PFSK-1 (cell line): ENCODE measurements at regions not wholly inside any gene's neighbourhood (a gene's known extent, or its start where the extent isn't known, plus 50 kb on each side); places are given as distances from the start of the nearest gene placed in this dataset.

Experiments
- FOXP2 ChIP-seq: optimal IDR thresholded peaks from 2 replicates; pipeline ENCODE3; 2011; ENCODE audit warnings: borderline replicate concordance, control low read depth, inconsistent platforms; ENCODE audit not compliant: insufficient read depth; ENCODE audit errors: extremely low read length, extremely low read depth
- POLR2AphosphoS5 ChIP-seq: IDR thresholded peaks from 2 replicates; pipeline ENCODE4 v1.6.1; 2012; ENCODE audit warnings: low read depth, mild to moderate bottlenecking, control low read depth, low read length, moderate library complexity
- SIN3A ChIP-seq: IDR thresholded peaks from 2 replicates; pipeline ENCODE4 v1.6.1; 2012; ENCODE audit warnings: mild to moderate bottlenecking, low read length, moderate library complexity, borderline replicate concordance; ENCODE audit not compliant: insufficient read depth
- TAF1 ChIP-seq: IDR thresholded peaks from 2 replicates; pipeline ENCODE4 v1.6.1; 2012; ENCODE audit warnings: low read length, control low read depth, borderline replicate concordance; ENCODE audit not compliant: insufficient read depth
- TF ChIP-seq, protein P1 (sequence below), 2 experiments: IDR thresholded peaks; 2 replicates each; pipeline versions ENCODE4 v1.6.1 to v1.8.0; 2011 to 2012; ENCODE audit warnings: low read depth in 2 of 2, low read length in 2 of 2, control low read depth in 1 of 2, inconsistent platforms in 1 of 2, mild to moderate bottlenecking in 1 of 2, moderate library complexity in 1 of 2; ENCODE audit not compliant: insufficient read depth in 1 of 2

DNA sequence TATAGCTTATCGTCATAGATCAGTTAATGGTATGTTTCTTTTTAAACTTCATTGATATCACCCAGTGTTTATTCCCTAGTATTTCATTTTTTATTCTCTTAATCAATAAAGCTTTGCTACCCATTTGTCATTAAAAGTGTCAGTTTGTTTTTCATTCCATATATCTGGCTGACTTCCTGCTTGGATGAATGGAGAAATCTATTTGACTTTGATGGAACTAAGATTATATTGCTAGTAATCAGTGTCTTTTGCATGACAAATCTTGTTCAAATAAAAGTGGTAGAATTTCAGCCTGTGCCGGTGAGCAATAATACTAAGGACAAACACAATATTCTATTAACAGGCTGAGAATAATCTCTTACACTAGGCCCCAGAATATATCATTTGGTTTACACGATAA, 203.3 kb downstream of the SEC23IP start:
- TF ChIP-seq POLR2AphosphoS5: no peak
- no peak for TF ChIP-seq FOXP2
- no peak for TF ChIP-seq SIN3A
- TF ChIP-seq TAF1: no peak
- TF ChIP-seq, protein P1, sequence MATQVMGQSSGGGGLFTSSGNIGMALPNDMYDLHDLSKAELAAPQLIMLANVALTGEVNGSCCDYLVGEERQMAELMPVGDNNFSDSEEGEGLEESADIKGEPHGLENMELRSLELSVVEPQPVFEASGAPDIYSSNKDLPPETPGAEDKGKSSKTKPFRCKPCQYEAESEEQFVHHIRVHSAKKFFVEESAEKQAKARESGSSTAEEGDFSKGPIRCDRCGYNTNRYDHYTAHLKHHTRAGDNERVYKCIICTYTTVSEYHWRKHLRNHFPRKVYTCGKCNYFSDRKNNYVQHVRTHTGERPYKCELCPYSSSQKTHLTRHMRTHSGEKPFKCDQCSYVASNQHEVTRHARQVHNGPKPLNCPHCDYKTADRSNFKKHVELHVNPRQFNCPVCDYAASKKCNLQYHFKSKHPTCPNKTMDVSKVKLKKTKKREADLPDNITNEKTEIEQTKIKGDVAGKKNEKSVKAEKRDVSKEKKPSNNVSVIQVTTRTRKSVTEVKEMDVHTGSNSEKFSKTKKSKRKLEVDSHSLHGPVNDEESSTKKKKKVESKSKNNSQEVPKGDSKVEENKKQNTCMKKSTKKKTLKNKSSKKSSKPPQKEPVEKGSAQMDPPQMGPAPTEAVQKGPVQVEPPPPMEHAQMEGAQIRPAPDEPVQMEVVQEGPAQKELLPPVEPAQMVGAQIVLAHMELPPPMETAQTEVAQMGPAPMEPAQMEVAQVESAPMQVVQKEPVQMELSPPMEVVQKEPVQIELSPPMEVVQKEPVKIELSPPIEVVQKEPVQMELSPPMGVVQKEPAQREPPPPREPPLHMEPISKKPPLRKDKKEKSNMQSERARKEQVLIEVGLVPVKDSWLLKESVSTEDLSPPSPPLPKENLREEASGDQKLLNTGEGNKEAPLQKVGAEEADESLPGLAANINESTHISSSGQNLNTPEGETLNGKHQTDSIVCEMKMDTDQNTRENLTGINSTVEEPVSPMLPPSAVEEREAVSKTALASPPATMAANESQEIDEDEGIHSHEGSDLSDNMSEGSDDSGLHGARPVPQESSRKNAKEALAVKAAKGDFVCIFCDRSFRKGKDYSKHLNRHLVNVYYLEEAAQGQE (IDR thresholded peaks at IDR 0.05; ENCODE audit: insufficient read depth in 1 of 2, low read depth in 2 of 2, low read length in 2 of 2): no peak

DNA sequence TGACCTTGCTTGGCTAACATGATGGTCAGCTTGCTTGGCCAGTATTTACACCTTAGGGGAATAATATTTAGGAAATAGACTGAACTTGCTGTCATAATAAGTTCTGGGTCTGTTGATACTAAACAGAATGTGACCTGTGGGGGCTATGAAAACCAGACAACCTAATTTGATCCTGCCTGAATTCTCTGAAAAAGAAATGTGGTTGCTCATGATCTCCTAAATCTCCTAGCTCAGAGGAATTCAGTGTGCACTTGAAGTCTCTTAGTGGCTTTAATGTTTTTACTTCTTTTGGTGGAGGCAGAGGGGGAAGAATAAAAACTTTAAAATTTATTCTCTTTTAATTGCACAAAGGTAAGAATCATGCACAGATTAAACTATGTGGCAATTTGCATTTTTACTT, 205.2 kb downstream of the SEC23IP start:
- TF ChIP-seq, protein P1 (IDR thresholded peaks at IDR 0.05; ENCODE audit: insufficient read depth in 1 of 2, low read depth in 2 of 2, low read length in 2 of 2): no peak
- no peak for TF ChIP-seq POLR2AphosphoS5
- no peak for TF ChIP-seq TAF1
- TF ChIP-seq FOXP2: no peak
- no peak for TF ChIP-seq SIN3A

DNA sequence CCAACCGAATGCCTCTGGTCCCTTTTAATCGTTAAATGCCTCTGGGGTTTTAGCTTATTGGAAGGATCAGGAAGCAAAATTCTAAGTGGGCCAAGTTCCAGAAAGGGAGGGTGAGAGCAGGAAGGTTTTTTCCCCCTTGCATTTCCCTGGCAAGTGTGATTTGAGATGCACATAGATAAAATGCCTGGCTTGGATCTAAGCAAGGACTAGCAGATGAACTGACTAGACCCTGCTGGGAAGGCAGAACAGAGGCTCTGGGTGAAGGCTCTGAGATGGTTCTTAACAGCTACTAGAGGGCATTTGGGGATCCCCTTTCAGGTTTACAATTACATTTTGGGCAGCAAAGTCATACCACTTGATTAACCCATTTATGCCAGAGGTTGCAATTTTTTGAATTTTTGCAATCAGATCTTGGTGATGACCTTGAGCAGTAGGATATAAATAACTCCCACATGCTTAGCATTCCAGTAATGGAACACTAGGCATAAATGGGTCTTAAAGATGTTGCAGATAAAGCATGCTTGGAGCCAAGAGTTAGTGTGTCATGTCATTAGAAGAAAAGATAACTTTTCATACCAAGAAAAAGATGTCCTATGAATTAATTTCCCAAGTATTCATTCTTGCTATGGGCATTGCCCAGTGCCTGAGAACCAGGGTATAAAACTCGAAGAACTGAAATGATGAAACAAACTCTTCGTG, 205.9 kb downstream of the SEC23IP start:
- TF ChIP-seq TAF1: no peak
- TF ChIP-seq, protein P1 (IDR thresholded peaks at IDR 0.05; ENCODE audit: insufficient read depth in 1 of 2, low read depth in 2 of 2, low read length in 2 of 2): no peak
- TF ChIP-seq SIN3A: no peak
- no peak for TF ChIP-seq POLR2AphosphoS5
- TF ChIP-seq FOXP2: no peak

DNA sequence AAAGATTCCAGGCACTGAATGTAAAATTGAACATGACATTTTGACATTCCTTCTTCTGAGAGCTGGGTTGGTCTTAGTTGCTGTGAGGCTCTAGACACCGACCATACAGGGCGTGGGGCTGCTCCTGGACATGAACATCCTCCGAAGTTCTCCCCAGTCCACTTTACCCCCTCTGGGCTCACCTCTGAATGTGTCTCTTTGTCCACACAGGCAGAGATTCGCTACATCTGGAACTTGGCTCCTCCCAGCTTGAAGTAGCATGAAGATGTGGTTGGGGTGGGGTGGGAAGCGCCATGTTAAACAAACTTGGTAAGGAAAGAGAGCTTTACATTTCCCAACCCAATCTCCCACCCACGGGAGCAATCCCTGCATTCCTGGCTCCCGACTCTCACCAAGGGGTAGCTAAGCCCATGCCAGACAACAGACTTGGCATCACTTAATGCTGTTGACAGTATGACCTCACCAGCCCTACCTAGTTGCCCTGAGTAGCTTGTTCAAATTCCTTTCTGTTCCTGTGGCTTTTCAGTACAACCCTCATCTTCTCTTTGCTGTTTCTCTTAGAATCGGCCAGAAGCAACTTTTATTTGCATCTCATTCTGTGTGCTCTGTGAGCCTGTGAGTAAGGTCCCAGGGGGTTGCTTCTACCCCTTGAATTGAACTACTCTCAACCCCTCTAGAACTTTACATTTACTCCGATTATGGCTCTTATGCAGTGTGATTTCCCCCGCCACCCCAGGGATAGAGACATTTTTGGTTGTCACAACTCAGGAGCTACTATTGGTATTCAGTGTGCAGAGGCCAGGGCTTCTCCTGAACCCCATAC, 211.4 kb downstream of the SEC23IP start:
- TF ChIP-seq FOXP2 (no peak), TAF1 (no peak), POLR2AphosphoS5 (no peak), SIN3A (no peak)
- TF ChIP-seq, protein P1 (IDR thresholded peaks at IDR 0.05; ENCODE audit: insufficient read depth in 1 of 2, low read depth in 2 of 2, low read length in 2 of 2): no peak
